HG02885 (cell line): ENCODE measurements at regions not wholly inside any gene's neighbourhood (a gene's known extent, or its start where the extent isn't known, plus 50 kb on each side); places are given as distances from the start of the nearest gene placed in this dataset.
"Not testable (repeated sequence)": the region's sequence is repeated elsewhere in the genome, so short reads cannot be mapped to it uniquely, and the experiment has no call there.

Experiments used
- ATAC-seq: cut with Tn5 transposase; IDR thresholded peaks from one replicate; pipeline ENCODE4 v1.9.1; 2021; ENCODE audit warnings: mild to moderate bottlenecking; ENCODE audit not compliant: unreplicated experiment, poor library complexity

DNA sequence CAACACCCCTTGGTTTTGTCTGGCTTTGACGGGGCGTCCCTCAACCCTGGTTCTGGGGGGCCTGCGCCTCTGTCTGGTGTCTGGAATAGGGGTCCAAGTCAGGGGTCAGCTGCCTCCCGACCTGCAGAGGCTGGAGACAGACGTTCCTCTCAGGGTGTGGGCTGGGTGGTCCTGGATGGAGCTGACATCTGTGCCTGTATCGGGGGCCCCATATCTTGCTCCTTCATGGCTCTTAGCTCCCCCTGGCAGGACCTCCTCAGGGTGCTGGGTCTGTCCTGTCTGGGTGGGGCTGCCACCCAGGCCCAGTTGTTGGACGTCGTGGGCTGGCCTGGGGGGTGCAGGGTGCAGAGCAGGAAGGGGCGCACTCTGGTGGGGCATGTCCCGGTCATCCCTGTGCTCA lies 374.8 kb downstream of the TMEM121 start:
- no peak for ATAC-seq

DNA sequence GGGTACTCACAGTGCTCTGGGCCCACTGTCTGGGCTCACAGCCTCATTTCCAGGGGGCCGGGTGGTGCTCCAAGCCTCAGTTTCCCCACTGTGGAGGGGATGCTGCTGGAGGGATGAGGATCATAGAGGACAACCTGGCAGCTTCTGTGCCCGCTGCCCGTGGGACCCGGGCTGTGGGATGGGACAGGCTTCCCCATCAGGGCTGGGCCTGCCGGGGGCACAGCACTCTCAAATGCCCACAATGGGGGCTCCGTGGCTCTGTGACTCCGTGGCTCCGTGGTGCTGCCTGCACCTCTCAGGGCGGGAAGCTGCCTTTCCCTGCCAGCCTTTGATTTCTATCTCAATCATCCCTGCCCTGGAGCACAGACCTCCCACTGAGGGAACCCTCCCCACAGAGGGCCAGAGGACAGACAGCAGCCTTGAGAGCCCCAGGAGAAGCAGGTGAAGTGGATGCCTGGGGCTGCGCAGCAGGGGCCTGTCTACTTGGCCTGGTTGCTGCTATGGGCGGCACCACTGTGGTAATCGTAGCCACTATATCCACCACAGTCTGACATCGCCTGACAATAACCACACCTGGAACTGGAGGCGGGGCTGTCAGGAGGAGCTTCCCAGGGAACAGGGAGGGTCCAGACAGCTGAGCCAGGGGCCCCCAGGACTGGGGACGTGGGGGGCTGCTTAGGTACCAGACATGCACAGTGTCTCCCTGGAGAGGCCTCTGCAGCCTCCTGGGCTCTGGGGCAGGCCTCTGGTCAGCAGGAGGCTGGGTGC lies 375.9 kb downstream of the TMEM121 start:
- no peak for ATAC-seq

DNA sequence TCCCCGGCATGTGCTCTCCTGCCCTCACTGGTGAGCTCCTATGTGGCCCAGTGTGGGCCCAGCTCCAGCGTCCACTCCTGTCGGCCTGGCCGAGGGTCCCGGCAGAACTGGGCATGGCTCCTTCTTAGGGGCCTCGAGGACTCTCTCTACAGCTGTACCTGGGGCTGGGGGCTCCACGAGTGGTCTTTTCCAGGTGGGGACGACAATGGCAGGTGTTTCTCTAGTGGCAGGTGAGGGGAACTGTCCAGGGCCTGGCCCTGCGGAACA lies 376.4 kb downstream of the TMEM121 start:
- ATAC-seq: not testable (repeated sequence)

DNA sequence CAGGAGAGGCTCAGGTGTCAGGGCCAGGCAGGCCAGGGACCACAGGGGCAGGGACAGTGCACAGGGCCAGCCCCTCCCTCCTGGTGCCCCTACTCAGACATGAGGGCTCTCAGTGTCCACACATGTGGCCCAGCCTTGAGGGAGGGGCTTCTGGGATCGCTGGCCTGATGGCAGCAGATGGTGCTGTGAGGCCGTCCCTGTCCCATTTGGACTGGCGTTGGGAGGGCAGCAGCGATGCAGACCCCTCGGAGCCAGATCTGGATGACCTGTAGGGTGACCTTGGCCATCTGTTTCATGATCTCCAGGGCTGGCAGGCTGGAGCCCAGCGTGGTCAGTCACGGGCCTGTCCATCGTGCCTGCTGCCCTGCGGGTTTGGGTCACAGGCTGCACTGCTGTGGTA lies 377.6 kb downstream of the TMEM121 start:
- ATAC-seq: no peak

DNA sequence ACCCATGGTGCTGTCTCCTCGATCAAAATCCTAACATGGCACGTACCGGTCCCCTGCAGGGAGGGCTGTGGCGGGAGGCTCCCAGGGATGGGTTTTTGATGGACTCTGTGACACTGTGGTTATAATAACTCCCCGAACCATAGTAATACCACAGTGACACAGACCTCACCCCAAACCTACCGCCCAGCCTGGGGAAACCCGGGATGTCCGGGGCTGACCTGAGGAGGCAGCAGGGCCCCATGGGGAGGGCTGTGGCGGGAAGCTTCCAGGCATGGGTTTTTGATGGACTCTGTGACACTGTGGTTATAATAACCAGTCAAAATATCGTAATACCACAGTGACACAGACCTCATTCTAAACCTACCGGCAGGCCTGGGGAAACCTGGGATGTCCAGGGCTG lies 378.0 kb downstream of the TMEM121 start:
- ATAC-seq: no peak

DNA sequence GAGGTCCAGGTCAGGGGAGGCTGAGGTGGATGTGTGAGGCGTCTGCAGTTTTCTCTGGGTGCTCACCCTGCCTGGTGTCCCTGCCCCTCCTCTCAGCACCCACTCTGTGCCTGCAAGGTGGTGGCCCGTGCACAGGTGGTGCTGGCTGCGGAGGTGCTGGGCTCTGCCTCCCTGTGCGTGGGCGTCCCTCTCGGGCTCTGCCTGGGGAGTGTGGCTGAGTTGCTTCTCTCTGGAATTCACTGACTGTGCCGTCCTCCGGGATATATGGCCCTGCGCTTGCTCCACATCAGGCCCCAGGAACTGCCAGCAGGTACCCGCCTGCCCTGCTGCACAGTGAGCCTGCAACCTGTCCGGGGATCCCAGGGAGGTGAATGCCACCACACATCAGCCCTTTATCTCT lies 379.1 kb downstream of the TMEM121 start:
- no peak for ATAC-seq

DNA sequence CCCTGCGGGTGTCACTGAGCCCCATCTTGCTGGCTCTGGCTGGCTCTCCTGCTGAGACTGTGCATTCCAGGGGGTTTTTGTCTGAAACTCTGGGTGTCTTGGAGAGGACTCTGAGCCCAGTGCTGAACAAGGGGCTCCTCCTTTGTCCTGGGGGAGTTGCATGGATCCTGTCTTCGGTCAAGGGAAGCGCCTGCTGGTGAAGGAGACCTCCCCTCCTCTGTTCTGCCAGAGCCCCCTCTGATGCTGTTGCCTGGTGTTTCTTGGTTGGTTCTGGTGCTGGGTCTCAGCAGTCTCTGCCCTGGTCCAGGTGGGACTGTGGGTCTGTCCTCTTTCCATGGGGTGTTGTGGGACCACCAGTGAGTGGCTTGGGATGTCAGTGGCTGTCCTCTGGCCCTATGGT lies 380.9 kb downstream of the TMEM121 start:
- ATAC-seq: no peak

DNA sequence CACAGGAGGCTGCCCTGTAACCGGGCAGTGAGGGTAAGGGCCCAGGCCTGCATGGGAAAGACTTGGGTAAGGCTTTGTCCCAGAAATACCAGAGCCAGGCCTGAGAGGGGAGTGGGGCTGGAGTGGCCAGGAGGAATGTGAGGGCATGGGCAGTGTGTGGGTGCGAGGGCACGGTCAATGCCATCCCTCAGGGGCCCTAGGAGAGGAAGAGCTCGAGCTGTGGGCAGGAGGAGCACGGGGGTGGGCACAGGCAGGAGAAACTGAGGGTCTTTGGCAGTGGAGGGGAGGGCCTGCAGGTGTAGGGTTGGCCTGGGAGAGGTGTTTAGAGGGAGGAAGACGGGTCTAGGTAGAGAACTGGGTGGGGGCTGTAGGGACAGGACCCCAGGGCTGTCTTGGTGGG lies 381.6 kb downstream of the TMEM121 start:
- no peak for ATAC-seq

DNA sequence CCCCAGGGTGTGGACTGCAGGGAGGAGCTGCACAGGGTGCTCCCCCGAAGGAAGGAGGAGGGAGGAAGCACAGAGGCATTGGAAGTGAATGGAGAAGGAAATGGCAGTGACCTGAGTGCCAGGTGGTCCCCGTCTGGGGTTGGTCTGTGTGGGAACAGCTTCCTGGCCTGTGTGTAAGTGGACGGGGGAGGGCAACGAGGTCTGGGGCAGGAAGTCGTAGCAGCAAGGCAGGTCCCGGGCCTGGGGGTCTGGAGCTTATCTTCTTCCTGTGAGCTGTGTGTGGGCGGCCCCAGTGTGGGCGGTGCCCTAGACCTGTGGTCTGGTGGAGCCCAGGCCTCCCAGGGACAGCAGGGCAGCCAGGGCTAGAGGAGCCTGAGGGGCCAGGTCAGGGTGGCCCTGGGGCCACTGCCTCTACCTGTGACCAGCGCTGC lies 382.1 kb downstream of the TMEM121 start:
- no peak for ATAC-seq

DNA sequence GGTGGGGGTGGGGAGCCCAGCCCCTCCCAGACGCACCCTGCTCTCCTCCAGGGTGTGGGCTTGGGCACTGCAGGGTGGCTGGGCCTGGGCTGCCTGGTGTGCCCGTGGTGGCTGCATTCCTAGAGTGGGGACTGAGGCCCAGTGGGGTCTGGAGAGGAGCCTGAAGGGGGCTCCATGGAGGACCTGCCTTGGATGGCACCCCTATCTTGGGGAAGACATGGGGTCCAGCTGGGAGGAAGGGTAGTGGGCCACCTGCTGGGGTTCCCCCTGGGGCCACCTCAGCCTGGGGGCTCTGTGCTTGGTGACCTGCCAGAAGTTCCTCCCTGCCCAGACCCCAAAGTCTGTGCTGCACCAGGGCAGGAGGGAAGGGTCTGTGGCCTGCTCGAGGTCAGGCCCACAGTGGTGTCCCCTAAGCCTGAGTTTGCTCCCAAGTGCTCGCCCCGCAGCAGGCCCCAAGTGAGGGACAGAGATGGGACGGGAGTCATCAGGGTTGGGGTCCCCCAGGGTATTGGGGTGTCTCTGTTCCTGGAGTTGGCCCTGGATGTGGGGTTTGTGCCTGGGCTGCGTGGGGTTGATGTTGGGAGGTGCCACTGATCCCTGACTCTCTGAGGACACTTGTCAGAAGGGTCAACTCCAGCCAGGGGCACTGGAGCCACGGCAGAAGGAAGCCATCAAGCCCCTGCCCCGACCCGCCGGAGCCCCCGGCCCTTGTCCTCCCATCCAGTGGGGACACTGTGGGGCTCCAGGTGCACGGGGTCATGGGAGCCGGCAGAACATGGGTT lies 382.9 kb downstream of the TMEM121 start:
- ATAC-seq: no peak

DNA sequence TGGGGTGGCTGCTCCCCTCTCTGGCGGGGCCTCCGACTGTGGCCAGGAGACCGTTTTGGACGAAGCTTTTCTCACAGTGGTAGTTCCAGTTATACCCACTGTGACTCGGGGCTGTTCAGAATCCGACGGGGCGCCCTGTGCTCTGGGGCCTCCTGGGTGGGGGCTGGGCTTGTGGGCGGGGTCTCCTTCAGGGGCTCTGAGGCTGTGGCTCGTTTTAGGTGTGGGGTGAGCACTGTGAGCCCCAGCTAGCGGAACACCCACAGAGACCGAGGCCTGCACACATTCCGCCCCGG lies 383.4 kb downstream of the TMEM121 start:
- ATAC-seq: not testable (repeated sequence)

DNA sequence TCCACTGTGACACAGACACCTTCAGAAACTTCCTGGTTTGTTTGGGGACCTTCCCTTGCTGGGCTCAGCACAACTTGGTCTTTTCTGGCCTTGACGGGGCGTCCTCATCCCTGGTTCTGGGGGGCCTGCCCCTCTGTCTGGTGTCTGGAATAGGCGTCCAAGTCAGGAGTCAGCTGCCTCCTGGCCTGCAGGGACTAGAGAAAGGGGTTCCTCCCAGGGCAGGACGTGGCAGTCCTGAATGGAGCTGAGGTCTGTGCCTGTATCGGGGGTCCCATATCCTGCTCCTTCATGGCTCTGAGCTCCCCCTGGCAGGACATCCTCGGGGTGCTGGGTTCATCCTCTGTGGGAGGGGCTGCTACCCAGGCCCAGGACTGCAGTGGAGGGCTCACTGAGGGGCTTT lies 384.0 kb downstream of the TMEM121 start:
- no peak for ATAC-seq

DNA sequence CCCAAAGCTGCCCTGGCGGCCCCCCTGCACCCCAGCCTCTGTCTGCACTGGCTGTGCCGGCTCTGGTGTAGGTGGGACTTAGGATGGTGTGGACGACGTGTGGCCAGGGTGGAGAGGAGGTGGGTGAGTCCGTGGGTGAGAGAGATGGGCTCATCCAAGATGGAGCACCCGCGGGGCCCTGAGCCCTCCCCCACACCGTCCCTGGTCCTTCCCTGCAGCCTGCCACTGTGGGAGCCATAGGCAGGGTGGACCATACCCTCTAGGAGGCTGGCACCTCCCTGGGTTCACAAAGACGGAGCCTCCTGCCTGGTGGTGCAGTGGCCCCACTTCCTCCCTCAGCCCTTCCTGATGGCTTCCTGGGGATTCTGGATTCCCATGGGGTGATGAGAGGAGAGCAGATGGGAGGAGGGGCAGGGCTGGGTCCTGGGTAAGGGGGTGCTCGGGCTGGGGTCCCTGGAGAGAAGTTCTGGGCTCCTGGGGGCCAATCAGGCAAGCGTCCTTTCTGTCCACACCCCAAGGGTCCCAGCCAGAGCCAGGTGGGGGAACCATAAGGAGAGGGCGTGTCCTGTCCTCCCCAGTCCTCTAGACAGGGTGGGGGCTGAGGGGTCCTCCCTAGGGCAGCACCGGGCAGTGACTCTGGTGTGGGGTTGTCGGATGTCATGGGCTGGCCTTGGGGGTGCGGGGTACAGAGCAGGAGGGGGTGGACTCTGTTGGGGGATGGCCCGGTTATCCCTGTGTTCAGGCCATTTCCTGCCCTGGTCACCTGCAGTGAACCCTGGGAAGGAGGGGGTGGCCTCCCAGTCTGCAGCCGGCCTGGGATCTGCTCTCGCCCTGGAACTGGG lies 384.8 kb downstream of the TMEM121 start:
- no peak for ATAC-seq

DNA sequence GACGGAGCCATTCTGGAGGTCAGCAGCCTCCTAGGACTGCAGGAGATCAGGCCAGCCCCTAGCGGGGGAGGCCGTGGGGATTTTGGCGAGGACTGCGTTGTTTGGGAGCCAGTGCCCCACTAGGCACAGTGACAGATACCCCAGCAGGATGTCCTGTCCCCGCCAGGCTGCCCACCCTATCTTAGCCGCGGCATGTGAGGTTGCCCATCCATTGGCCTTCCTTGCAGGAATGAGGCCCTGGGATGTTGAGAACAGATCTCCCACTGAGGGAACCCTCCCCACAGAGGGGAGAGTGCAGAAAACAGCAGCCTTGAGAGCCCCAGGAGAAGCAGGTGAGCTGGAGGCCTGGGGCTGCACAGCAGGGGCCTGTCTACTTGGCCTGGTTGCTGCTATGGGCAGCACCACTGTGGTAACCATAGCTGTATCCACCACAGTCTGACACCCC lies 385.5 kb downstream of the TMEM121 start:
- not testable (repeated sequence) for ATAC-seq

DNA sequence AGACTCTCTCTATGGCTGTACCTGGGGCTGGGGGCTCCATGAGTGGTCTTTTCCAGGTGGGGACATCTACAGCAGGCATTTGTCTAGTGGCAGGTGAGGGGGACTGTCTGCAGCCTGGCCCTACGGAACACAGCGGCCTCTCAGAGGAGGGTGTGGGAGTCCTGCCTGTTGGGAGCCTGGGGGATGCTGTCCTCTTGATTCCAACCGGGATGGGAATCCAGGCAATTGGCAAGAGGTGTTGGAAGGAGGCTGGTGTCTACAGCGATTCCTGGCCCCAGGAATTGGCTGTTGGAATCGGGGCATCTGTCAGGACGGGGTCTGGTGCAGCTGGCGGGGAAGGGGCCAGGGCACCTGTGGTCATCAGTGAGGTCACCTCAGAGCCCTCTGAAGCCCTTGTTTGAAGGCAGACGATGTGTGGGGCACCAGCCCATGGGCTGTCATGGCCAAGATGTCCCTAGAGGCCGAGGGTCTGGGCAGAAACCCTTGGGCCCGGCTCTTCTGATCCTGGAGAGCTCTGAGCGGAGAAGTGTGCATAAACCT lies 386.3 kb downstream of the TMEM121 start:
- ATAC-seq: no peak

DNA sequence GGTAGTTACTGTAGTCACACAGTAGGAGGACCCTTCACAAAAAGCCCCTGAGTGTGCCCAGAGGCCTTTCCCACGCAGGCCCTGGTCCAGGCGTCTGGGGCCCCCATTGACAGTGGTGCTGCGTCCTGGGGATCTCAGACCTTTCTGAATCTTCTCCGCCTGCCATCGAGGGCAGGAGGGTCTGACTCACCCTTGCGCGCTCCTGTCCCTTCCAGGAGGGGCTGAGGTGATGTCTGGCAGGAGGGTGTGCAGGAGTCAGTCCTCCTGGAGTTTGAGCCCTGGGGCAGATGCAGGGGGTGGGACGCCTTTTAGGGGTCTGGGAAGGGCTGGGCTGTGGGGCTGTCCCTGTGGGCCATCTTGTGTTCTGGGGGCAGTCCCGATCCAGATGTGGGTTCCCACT lies 386.8 kb downstream of the TMEM121 start:
- no peak for ATAC-seq

DNA sequence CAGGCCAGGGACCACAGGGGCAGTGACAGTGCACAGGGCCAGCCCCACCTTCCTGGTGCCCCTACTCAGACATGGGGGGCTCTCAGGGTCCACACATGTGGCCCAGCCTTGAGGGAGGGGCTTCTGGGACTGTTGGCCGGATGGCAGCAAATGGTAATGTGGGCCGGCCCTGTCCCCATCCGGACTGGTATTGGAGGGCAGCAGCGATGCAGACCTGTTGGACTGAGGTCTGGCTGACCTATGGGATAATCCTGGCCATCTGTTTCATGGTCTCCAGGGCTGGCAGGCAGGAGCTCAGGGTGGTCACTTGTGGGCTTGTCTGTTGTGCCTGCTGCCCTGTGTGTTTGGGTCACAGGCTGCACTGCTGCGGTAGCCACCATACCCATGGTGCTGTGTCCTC lies 387.5 kb downstream of the TMEM121 start:
- ATAC-seq: no peak

DNA sequence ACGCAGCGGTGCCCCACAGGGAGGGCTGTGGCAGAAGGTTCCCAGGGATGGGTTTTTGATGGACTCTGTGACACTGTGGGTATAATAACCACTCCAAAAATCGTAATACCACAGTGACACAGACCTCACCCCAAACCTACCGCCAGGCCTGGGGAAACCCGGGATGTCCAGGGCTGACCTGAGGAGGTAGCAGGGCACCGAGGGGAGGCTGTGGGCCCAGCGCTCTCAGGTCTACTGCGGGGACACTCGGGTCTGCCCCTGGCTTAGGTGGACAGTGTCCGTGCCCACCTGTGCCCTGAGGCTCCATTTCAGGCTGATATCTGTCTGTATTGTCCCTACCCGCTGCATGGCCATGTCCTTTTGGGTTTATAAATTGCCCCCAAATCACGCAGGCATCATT lies 387.9 kb downstream of the TMEM121 start:
- ATAC-seq: not testable (repeated sequence)

DNA sequence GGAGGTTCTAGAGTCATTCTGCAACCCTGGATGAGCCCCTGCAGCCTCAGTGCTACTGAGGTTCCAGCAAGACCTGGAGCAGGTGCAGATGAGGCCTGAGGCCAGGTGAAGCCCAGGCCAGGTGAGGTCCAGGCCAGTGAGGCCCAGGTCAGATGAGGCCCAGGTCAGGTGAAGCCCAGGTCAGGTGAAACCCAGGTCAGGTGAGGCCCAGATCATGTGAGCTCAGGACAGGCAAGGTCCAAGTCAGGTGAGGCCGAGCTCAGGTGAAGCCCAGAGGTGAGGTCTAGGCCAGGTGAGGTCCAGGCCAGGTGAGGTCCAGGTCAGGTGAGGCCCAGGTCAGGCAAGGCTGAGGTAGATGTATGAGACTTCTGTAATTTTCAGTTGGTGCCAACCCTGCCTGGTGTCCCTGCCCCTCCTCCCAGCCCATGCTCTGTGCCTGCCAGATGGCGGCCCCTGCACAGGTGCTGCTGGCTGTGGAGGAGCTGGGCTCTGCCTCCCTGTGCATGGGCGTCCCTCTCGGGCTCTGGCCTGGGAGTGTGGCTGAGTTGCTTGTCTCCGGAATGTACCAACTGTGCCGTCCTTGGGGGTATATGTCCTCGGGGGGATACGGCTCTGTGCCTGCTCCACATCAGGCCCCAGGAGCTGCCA lies 388.5 kb downstream of the TMEM121 start:
- no peak for ATAC-seq

DNA sequence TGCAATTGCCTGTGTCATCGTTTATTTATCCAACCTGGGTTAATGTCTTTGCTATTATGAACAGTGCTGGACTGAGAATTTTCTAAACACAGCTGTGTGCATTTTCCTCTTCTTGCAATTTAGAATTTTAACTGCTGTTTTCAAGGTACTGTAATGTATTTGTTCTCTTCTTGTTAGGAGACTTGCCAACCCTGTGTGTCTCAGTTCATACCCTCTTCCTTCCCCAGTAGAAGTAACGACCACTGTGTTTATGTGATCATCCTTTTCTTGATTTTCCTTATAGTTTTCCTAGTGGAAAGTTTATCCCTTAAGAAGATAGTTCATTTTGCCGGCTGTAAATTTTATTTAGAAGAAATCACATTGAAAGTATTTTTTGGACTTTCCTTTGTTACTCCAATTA lies 389.2 kb downstream of the TMEM121 start:
- ATAC-seq: not testable (repeated sequence)
